ENCODE measurements at regions not wholly inside any gene's neighbourhood (a gene's known extent, or its start where the extent isn't known, plus 50 kb on each side); places are given as distances from the start of the nearest gene placed in this dataset.

DNA sequence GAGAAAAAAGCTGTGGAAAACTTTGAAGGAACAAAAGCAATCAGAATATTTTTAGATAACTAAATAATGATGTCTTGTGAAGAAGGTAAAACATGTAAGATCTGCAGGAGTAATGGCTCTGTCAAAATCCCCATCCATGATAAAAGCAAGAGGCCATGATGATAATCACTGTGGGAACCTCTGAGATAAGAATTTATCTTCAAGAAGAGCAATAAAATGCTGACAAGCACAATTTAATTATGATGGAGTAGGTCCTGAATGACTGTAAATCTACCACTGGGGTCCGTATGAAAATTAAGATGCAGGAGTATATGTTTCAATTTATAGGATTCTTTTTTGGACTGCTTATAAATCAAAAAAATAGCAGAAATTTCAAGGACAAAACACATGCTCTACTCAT is 68.3 kb upstream of the CHMP2B start:
- Histone ChIP-seq H3K4me3 (ENCODE audit: low read length) (no peak overlapping the region), H2AFZ (ENCODE audit: low read length) (no peak overlapping the region), H3K36me3 (ENCODE audit: insufficient read depth, low read length) (no peaks in the 10 kb centered on the region), H4K20me1 (ENCODE audit: insufficient read depth, low read depth, low read length) (no peaks in the 10 kb centered on the region), H3K9ac (ENCODE audit: low read length) (no peak overlapping the region), H3K4me2 (ENCODE audit: low read depth, low read length, poor library complexity, severe bottlenecking) (no peak overlapping the region), H3K4me1 (ENCODE audit: low read length) (no peaks in the 10 kb centered on the region), H3K79me2 (ENCODE audit: low read length) (no peaks in the 10 kb centered on the region), H3K9me3 (ENCODE audit: low read length) (no peaks in the 10 kb centered on the region), H3K9me2 (replicated peaks; ENCODE audit: insufficient read depth, low read length) (no peaks in the 10 kb centered on the region), H3K27me3 (ENCODE audit: low read length) (no peaks in the 10 kb centered on the region), H3K27ac (ENCODE audit: low read length) (no peak overlapping the region)
- no peak for DNase-seq

DNA sequence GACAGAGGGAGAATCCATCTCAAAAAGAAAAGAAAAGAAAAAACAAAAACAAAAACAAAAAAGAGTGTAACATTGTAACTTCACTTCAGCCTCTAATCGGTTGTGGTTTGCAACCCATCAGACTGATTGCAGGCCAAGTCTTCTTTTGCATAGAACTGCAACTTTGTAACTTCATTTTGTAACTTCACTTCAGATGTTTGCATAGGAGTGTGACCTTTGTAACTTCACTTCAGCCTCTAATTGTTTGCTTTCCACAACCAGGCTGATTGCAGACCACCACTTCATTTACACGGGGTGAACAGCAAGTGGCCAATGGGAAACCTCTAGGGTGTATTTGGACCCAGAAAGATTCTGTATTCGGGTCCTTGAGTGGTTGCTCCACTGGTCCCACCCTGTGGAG is 79.1 kb upstream of the CHMP2B start:
- Histone ChIP-seq H3K4me3 (ENCODE audit: low read length) (no peak overlapping the region), H3K79me2 (ENCODE audit: low read length) (no peaks in the 10 kb centered on the region), H3K36me3 (ENCODE audit: insufficient read depth, low read length) (no peaks in the 10 kb centered on the region), H3K27ac (ENCODE audit: low read length) (no peak overlapping the region), H3K4me2 (ENCODE audit: low read depth, low read length, poor library complexity, severe bottlenecking) (no peak overlapping the region), H3K4me1 (ENCODE audit: low read length) (no peaks in the 10 kb centered on the region), H4K20me1 (ENCODE audit: insufficient read depth, low read depth, low read length) (no peaks in the 10 kb centered on the region), H3K9ac (ENCODE audit: low read length) (no peak overlapping the region), H3K9me3 (ENCODE audit: low read length) (peaks cover 2% of the 10 kb centered on the region; the same call in 1 of the 2 replicates), H3K27me3 (ENCODE audit: low read length) (no peaks in the 10 kb centered on the region), H2AFZ (ENCODE audit: low read length) (no peak overlapping the region), H3K9me2 (replicated peaks; ENCODE audit: insufficient read depth, low read length) (no peaks in the 10 kb centered on the region)
- no peak for DNase-seq

DNA sequence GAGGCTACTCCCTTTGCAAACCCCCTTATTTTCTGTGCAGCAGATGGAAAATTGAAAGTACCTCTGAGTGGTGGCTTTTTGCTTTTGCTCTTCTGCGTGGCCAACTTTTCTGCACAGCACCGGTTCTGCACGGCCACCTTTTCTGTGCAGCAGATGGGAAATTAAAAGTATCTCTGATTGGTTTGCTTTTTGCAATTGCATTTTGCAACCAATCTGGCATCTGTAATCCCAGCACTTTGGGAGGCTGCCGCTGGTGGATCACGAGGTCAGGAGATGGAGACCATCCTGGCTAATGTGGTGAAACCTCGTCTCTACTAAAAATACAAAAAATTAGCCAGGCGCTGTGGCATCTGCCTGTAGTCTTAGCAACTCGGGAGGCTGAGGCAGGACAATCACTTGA is 79.5 kb upstream of the CHMP2B start:
- Histone ChIP-seq H3K79me2 (ENCODE audit: low read length) (no peaks in the 10 kb centered on the region), H3K36me3 (ENCODE audit: insufficient read depth, low read length) (no peaks in the 10 kb centered on the region), H3K4me1 (ENCODE audit: low read length) (no peaks in the 10 kb centered on the region), H3K27me3 (ENCODE audit: low read length) (no peaks in the 10 kb centered on the region), H4K20me1 (ENCODE audit: insufficient read depth, low read depth, low read length) (no peaks in the 10 kb centered on the region), H3K9ac (ENCODE audit: low read length) (no peak overlapping the region), H3K9me3 (ENCODE audit: low read length) (peaks cover 2% of the 10 kb centered on the region; the same call in 1 of the 2 replicates), H3K9me2 (replicated peaks; ENCODE audit: insufficient read depth, low read length) (no peaks in the 10 kb centered on the region), H3K4me3 (ENCODE audit: low read length) (no peak overlapping the region), H2AFZ (ENCODE audit: low read length) (no peak overlapping the region), H3K27ac (ENCODE audit: low read length) (no peak overlapping the region), H3K4me2 (ENCODE audit: low read depth, low read length, poor library complexity, severe bottlenecking) (no peak overlapping the region)
- no peak for DNase-seq

DNA sequence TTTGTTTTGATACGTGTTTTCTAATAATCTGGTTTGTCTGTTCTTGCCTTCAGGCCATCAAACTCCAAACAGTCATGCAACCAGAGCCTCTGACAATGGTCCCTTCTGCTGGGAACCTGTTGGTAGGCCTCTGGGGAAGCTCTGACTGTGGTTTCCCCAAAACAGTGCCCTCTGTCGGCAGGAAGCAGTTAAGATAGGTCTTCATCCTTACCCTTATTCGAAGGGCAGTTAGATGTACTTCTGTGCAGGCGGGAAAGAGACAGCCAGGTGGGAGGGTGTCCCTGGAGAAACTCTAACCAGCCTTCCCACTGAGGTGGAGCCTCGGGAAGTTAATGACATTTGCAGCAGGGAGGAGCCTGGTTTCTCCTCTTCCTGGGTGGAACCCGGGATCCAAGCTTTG is 81.6 kb upstream of the CHMP2B start:
- no peaks in the 10 kb centered on the region for H4K20me1 ChIP-seq (ENCODE audit: insufficient read depth, low read depth, low read length)
- DNase-seq: peak; percentile 76
- no peaks in the 10 kb centered on the region for H3K79me2 ChIP-seq (ENCODE audit: low read length)
- no peak overlapping the region for H3K9ac ChIP-seq (ENCODE audit: low read length)
- H3K36me3 ChIP-seq (ENCODE audit: insufficient read depth, low read length): no peaks in the 10 kb centered on the region
- peaks cover 2% of the 10 kb centered on the region; the same call in 1 of the 2 replicates for H3K9me3 ChIP-seq (ENCODE audit: low read length)
- no peak overlapping the region for H3K4me3 ChIP-seq (ENCODE audit: low read length)
- H3K27ac ChIP-seq (ENCODE audit: low read length): no peak overlapping the region
- H3K27me3 ChIP-seq (ENCODE audit: low read length): no peaks in the 10 kb centered on the region
- H3K4me2 ChIP-seq (ENCODE audit: low read depth, low read length, poor library complexity, severe bottlenecking): no peak overlapping the region
- H2AFZ ChIP-seq (ENCODE audit: low read length): no peak overlapping the region
- H3K9me2 ChIP-seq (replicated peaks; ENCODE audit: insufficient read depth, low read length): no peaks in the 10 kb centered on the region
- H3K4me1 ChIP-seq (ENCODE audit: low read length): no peaks in the 10 kb centered on the region

DNA sequence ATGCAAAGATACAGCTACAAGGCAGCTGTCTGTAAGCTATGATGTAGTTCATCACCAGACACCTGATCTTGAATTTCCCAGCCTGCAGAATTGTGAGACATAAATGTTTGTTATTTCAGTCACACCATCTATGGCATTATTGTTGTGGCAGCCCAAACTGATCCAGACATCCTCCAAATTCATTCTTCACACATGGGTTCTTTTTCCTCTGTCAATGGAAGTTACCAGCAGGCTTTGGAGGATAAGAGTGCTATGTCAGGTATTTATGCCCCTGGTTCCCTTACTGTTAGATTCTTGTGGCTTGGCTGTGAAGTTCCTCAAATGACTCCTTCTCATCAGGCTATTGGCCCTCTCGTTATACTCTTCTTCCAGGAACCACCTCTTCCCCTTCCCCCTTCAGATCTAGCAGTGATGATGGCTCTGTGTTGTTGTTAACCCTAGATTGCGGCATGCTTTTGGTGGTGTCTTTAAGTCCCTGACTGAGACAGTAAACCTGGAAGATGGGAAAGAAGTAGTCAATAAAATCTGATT is 91.0 kb upstream of the CHMP2B start:
- Histone ChIP-seq H3K36me3 (ENCODE audit: insufficient read depth, low read length) (no peaks in the 10 kb centered on the region), H3K27me3 (ENCODE audit: low read length) (no peaks in the 10 kb centered on the region), H3K4me2 (ENCODE audit: low read depth, low read length, poor library complexity, severe bottlenecking) (no peak overlapping the region), H3K79me2 (ENCODE audit: low read length) (no peaks in the 10 kb centered on the region), H3K4me1 (ENCODE audit: low read length) (no peaks in the 10 kb centered on the region), H3K4me3 (ENCODE audit: low read length) (no peak overlapping the region), H3K9ac (ENCODE audit: low read length) (no peak overlapping the region), H3K9me2 (replicated peaks; ENCODE audit: insufficient read depth, low read length) (no peaks in the 10 kb centered on the region), H4K20me1 (ENCODE audit: insufficient read depth, low read depth, low read length) (no peaks in the 10 kb centered on the region), H2AFZ (ENCODE audit: low read length) (no peak overlapping the region), H3K27ac (ENCODE audit: low read length) (no peak overlapping the region), H3K9me3 (ENCODE audit: low read length) (0 out of 2 replicates have a peak, but pooled peaks cover 5% of the 10 kb centered on the region)
- no peak for DNase-seq

DNA sequence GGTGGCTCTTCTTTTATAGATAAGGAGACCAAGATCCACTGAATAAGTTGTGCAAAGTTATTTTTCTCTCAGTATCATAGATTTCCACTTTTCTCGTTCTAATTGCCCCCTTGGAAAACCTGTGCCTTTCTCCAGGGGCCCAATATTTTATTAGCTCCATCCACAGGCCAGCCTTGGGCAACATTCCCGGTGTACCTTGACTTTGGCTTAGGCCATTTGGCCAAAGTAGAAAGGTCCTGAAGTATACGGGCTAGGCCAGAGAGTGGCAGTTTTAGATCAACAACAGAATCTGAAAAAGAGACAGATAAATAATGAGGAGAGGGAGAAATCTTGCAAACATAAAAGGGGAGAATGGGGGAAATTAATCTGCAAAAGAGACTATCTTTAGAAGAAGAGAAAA is 91.7 kb upstream of the CHMP2B start:
- H3K27ac ChIP-seq (ENCODE audit: low read length): no peak overlapping the region
- no peak overlapping the region for H2AFZ ChIP-seq (ENCODE audit: low read length)
- DNase-seq: no peak
- H3K4me3 ChIP-seq (ENCODE audit: low read length): no peak overlapping the region
- no peaks in the 10 kb centered on the region for H3K36me3 ChIP-seq (ENCODE audit: insufficient read depth, low read length)
- H3K9ac ChIP-seq (ENCODE audit: low read length): no peak overlapping the region
- H3K27me3 ChIP-seq (ENCODE audit: low read length): no peaks in the 10 kb centered on the region
- H3K9me2 ChIP-seq (replicated peaks; ENCODE audit: insufficient read depth, low read length): no peaks in the 10 kb centered on the region
- 0 out of 2 replicates have a peak, but pooled peaks cover 5% of the 10 kb centered on the region for H3K9me3 ChIP-seq (ENCODE audit: low read length)
- no peaks in the 10 kb centered on the region for H3K4me1 ChIP-seq (ENCODE audit: low read length)
- H3K4me2 ChIP-seq (ENCODE audit: low read depth, low read length, poor library complexity, severe bottlenecking): no peak overlapping the region
- H3K79me2 ChIP-seq (ENCODE audit: low read length): no peaks in the 10 kb centered on the region
- no peaks in the 10 kb centered on the region for H4K20me1 ChIP-seq (ENCODE audit: insufficient read depth, low read depth, low read length)

DNA sequence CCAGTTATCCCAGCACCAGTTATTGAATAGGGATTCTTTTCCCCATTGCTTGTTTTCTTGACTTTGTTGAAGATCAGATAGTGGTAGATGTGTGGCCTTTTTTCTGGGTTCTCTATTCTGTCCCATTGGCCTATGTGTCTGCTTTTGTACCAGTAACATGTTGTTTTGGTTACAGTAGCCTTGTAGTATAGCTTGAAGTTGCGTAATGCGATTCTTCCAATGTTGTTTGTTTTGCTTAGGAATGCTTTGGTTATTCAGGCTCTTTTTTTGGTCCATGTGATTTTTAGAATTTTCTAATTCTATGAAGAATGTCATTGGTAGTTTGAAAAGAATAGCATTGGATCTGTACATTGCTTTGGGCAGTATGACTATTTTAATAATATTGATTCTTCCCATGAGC is 94.3 kb upstream of the CHMP2B start:
- no peak for DNase-seq
- Histone ChIP-seq H4K20me1 (ENCODE audit: insufficient read depth, low read depth, low read length) (no peaks in the 10 kb centered on the region), H3K4me3 (ENCODE audit: low read length) (no peak overlapping the region), H3K9me3 (ENCODE audit: low read length) (no peaks in the 10 kb centered on the region), H2AFZ (ENCODE audit: low read length) (no peak overlapping the region), H3K4me2 (ENCODE audit: low read depth, low read length, poor library complexity, severe bottlenecking) (no peak overlapping the region), H3K4me1 (ENCODE audit: low read length) (no peaks in the 10 kb centered on the region), H3K27me3 (ENCODE audit: low read length) (no peaks in the 10 kb centered on the region), H3K36me3 (ENCODE audit: insufficient read depth, low read length) (no peaks in the 10 kb centered on the region), H3K27ac (ENCODE audit: low read length) (no peak overlapping the region), H3K9ac (ENCODE audit: low read length) (no peak overlapping the region), H3K9me2 (replicated peaks; ENCODE audit: insufficient read depth, low read length) (no peaks in the 10 kb centered on the region), H3K79me2 (ENCODE audit: low read length) (no peaks in the 10 kb centered on the region)

DNA sequence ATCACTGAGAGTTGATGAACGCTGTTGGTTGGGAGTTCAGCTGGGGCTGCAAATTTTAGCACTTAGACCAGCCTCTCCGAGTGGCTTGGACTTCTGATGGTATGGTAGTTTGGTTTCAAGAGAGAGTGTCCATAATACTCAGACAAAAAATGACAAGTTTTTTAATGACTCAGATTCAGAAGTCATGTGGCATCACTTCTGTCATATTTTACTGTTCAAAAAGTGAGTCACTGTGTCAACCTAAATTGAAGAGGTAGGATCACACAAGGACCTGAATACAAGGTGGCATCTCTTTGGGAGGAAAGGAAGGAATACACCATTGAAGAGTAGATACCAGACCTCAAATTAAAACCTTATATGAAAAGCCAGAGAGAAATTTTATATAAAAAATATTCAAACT is 99.1 kb upstream of the CHMP2B start:
- H3K4me2 ChIP-seq (ENCODE audit: low read depth, low read length, poor library complexity, severe bottlenecking): no peak overlapping the region
- no peaks in the 10 kb centered on the region for H3K9me3 ChIP-seq (ENCODE audit: low read length)
- H3K27ac ChIP-seq (ENCODE audit: low read length): no peak overlapping the region
- H4K20me1 ChIP-seq (ENCODE audit: insufficient read depth, low read depth, low read length): no peaks in the 10 kb centered on the region
- DNase-seq: no peak
- no peak overlapping the region for H2AFZ ChIP-seq (ENCODE audit: low read length)
- H3K4me3 ChIP-seq (ENCODE audit: low read length): no peak overlapping the region
- H3K27me3 ChIP-seq (ENCODE audit: low read length): no peaks in the 10 kb centered on the region
- no peaks in the 10 kb centered on the region for H3K9me2 ChIP-seq (replicated peaks; ENCODE audit: insufficient read depth, low read length)
- no peak overlapping the region for H3K9ac ChIP-seq (ENCODE audit: low read length)
- H3K4me1 ChIP-seq (ENCODE audit: low read length): no peaks in the 10 kb centered on the region
- no peaks in the 10 kb centered on the region for H3K79me2 ChIP-seq (ENCODE audit: low read length)
- H3K36me3 ChIP-seq (ENCODE audit: insufficient read depth, low read length): no peaks in the 10 kb centered on the region

DNA sequence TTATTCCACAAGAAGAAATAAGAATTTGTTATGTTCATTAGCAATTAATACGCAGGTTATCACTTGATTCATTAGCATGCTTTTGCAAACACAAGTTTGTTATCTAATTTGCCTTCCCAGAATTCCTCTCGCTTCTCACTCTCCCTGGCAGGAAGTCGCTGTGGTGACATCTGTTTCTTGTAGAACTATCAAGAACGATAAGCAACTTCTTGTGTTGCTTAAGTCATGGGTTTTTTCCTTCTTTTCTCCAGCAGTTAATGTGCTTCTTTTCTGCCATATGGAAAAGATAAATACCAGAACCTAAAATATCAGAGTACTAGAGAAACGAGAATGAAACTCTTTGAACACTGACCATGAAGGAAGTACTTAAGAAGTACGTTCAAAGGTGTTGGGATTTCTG is 99.8 kb upstream of the CHMP2B start:
- Histone ChIP-seq H3K36me3 (ENCODE audit: insufficient read depth, low read length) (no peaks in the 10 kb centered on the region), H4K20me1 (ENCODE audit: insufficient read depth, low read depth, low read length) (no peaks in the 10 kb centered on the region), H3K4me2 (ENCODE audit: low read depth, low read length, poor library complexity, severe bottlenecking) (no peak overlapping the region), H3K27ac (ENCODE audit: low read length) (no peak overlapping the region), H3K4me3 (ENCODE audit: low read length) (no peak overlapping the region), H3K9me3 (ENCODE audit: low read length) (no peaks in the 10 kb centered on the region), H3K9me2 (replicated peaks; ENCODE audit: insufficient read depth, low read length) (no peaks in the 10 kb centered on the region), H2AFZ (ENCODE audit: low read length) (no peak overlapping the region), H3K27me3 (ENCODE audit: low read length) (no peaks in the 10 kb centered on the region), H3K4me1 (ENCODE audit: low read length) (no peaks in the 10 kb centered on the region), H3K79me2 (ENCODE audit: low read length) (no peaks in the 10 kb centered on the region), H3K9ac (ENCODE audit: low read length) (no peak overlapping the region)
- no peak for DNase-seq
